ENCODE measurements at regions not wholly inside any gene's neighbourhood (a gene's known extent, or its start where the extent isn't known, plus 50 kb on each side); places are given as distances from the start of the nearest gene placed in this dataset.

DNA sequence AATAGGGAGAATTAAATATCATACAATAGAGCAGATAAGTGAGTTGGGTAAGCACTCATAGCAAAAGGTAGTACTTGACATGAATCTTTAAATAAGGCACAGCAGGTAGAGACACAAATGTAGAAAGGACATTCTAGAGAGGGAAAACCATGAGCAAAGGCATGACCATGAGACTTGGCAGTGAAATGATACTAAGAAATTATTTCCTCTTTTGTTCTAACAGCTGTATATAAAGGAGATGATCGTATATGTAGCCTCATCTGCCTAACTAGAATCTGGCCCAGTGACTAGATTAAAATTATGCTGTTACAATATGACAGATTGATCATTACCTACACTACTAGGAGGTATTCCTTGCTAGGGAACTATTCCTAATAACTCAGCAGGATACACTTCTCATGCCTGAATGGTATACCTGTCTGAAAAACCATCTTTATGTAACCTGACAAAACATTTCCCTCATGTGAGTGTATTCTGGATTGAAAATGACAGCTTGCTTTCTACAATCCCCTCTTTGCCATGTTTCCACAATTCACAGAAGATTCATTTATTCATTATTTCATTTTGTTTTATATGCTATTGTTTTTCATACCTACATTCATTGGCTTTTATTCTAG, 725.7 kb downstream of the C12orf50 start:
- Histone ChIP-seq H3K79me2 (ENCODE audit: control insufficient read depth, insufficient read depth, low read length) (no peaks in the 10 kb centered on the region), H3K9ac (replicated peaks; ENCODE audit: extremely low read depth, insufficient read depth, low read length) (no peak overlapping the region), H4K20me1 (replicated peaks; ENCODE audit: control insufficient read depth, extremely low read depth, insufficient read depth, low read length) (no peaks in the 10 kb centered on the region), H3K27me3 (ENCODE audit: control insufficient read depth in 2 of 2, insufficient read depth in 2 of 2, low read length in 2 of 2) (peaks cover 0 to 1% of the 10 kb centered on the region in 2 experiments), H3K4me3 (replicated peaks in 1 of 3; ENCODE audit: insufficient read depth in 1 of 3, low read depth in 1 of 3, low read length in 3 of 3) (no peak overlapping the region), H3K4me2 (ENCODE audit: insufficient read depth, low read length) (no peak overlapping the region), H3K36me3 (ENCODE audit: control insufficient read depth in 2 of 2, extremely low read depth in 1 of 2, insufficient read depth in 2 of 2, low read length in 2 of 2) (no peaks in the 10 kb centered on the region), H3K9me3 (replicated peaks; ENCODE audit: control insufficient read depth, insufficient read depth, low read length) (no peaks in the 10 kb centered on the region), H3K4me1 (ENCODE audit: control insufficient read depth, extremely low read depth, insufficient read depth, low read length) (no peaks in the 10 kb centered on the region), H3K9me1 (replicated peaks; ENCODE audit: control insufficient read depth, extremely low read depth, insufficient read depth, low read length) (no peaks in the 10 kb centered on the region), H2AFZ (ENCODE audit: low read depth, low read length) (no peak overlapping the region), H3K27ac (ENCODE audit: insufficient read depth, low read depth, low read length) (no peak overlapping the region)
- DNase-seq (ENCODE audit: low read depth, low spot score): no peak
- intact Hi-C loops (cut with micrococcal nuclease) (no loop called here), dilution Hi-C loops (cut with MboI; ENCODE audit: extremely low pct_ligation_motif_present, low sequenced_read_pairs) (no loop called here)
- TF ChIP-seq CTCF (IDR thresholded peaks at IDR 0.05; ENCODE audit: extremely low read depth in 1 of 2, insufficient read depth in 1 of 2, low read depth in 1 of 2, low read length in 2 of 2) (no peak), POLR2A (IDR thresholded peaks at IDR 0.05; ENCODE audit: low read depth, low read length) (no peak), EZH2 (IDR thresholded peaks at IDR 0.05; ENCODE audit: borderline replicate concordance, low read depth, low read length, severe bottlenecking) (no peak), FOS (IDR thresholded peaks at IDR 0.05; ENCODE audit: borderline replicate concordance, insufficient read depth, low read length) (no peak), JUN (IDR thresholded peaks at IDR 0.05; ENCODE audit: borderline replicate concordance, insufficient read depth, insufficient read length, low read depth) (no peak), POLR2AphosphoS5 (IDR thresholded peaks at IDR 0.05; ENCODE audit: insufficient read depth, low read depth, low read length) (no peak), MYC (IDR thresholded peaks at IDR 0.05; ENCODE audit: low read depth, low read length) (no peak), GATA2 (IDR thresholded peaks at IDR 0.05; ENCODE audit: insufficient read depth, insufficient read length, low read depth, low read length) (no peak)
- TF ChIP-seq, protein P1, sequence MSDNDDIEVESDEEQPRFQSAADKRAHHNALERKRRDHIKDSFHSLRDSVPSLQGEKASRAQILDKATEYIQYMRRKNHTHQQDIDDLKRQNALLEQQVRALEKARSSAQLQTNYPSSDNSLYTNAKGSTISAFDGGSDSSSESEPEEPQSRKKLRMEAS (IDR thresholded peaks at IDR 0.05; ENCODE audit: insufficient read depth, insufficient read length): no peak
- CTCF ChIA-PET: no interaction called here
- POLR2A ChIA-PET: no interaction called here
- no TSS peak for BruUV-seq (replicated peaks)
- no peak for FAIRE-seq

All from endothelial cell of umbilical vein (primary cell).